Esophagus muscularis mucosa (tissue), 4 donors: ENCODE measurements at regions not wholly inside any gene's neighbourhood (a gene's known extent, or its start where the extent isn't known, plus 50 kb on each side); places are given as distances from the start of the nearest gene placed in this dataset.

Source experiments
- CTCF ChIP-seq, 3 experiments: fragments of 200-600 bp in 2 of 3; fragments of 450-650 bp in 1 of 3; sonication (generic) in 2 of 3; IDR thresholded peaks; one replicate each; pipeline ENCODE4 v1.5.1; 2017 to 2019; ENCODE audit warnings: antibody characterized with exemption in 3 of 3, mild to moderate bottlenecking in 2 of 3, moderate library complexity in 1 of 3
- EP300 ChIP-seq: sonication (generic); formaldehyde crosslinking; IDR thresholded peaks from one replicate; pipeline ENCODE4 v1.6.1; 2017; ENCODE audit warnings: antibody characterized with exemption
- POLR2A ChIP-seq: fragments of 450-650 bp; IDR thresholded peaks from one replicate; pipeline ENCODE4 v1.6.1; 2017; ENCODE audit warnings: antibody characterized with exemption, moderate library complexity, mild to moderate bottlenecking, low read depth
- POLR2AphosphoS5 ChIP-seq, 2 donors: sonication (generic); formaldehyde crosslinking; IDR thresholded peaks; one replicate each; pipeline ENCODE4 v1.6.1; 2017; ENCODE audit warnings: antibody characterized with exemption in 2 of 2

DNA sequence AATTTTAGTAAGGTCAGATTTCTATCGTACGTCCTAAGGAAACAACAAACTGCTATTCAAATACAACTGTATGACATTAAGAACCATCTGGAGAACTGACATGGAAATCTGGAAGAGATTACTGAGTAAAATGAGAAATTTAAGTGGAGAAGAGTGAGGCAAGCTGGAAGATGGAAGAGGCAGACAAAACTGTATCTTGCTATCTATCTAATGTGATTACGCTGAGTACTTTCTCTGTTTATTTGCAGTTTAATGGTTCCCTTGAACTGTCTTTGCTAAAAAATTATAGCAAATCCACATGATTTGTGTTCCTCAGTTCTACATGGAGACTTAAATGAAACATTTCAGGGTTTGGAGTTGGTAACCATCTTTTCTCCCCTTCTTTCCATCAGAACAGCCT is 927.1 kb upstream of the MBL2 start:
- no peak for TF ChIP-seq POLR2AphosphoS5 (IDR thresholded peaks at IDR 0.05)
- TF ChIP-seq CTCF (IDR thresholded peaks at IDR 0.05) = no peak
- no peak for TF ChIP-seq EP300
- TF ChIP-seq POLR2A = no peak
